Fibroblast of pulmonary artery (primary cell): ENCODE measurements at regions not wholly inside any gene's neighbourhood (a gene's known extent, or its start where the extent isn't known, plus 50 kb on each side); places are given as distances from the start of the nearest gene placed in this dataset.

ENCODE experiments used
- DNase-seq: peaks from one replicate; pipeline ENCODE4 v3.0.0-alpha.2; 2010; ENCODE audit warnings: low read depth
- H3K4me3 ChIP-seq: replicated peaks from 2 replicates; pipeline ENCODE4 v1.5.1; 2011; ENCODE audit warnings: low read depth, mild to moderate bottlenecking, control low read depth, low read length, moderate library complexity
- CTCF ChIP-seq: IDR thresholded peaks from 2 replicates; pipeline ENCODE4 v1.5.1; 2011; ENCODE audit warnings: mild to moderate bottlenecking, control low read depth, low read length, inconsistent platforms; ENCODE audit errors: missing control alignments

- peak; percentile 59 for DNase-seq
- H3K4me3 ChIP-seq: no peak overlapping the region
- no peak for TF ChIP-seq CTCF
Observed at GRCh38 chr14:31926652-31927347, 150.3 kb upstream of the ARHGAP5 start.

DNA sequence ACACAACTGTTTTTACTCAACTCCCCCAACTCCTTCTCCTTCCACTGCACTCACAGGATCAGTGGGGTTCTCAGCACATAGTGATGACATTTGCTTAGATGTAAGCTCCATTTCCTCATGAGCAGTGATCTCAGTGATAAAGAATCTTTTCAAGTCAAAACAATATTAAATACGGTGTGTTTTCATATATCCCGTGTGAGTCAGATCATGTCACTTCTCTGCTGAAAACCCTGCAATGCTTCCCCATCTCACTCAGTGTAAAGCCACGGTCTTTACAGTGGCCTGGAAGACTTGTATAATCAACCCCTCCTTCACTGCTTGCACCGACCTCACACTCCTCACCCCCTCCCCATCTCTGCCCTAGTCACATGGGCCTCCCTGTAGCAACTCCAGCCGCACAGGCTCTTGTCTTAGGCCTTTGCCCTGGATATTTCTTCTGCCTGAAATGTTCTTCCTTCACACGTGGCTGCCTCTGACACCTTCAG lies 149.7 kb upstream of the ARHGAP5 start:
- DNase-seq: peak; percentile 89
- H3K4me3 ChIP-seq: no peak overlapping the region
- TF ChIP-seq CTCF: no peak

GRCh38 chr14:31930070-31930469 lies 147.0 kb upstream of the ARHGAP5 start:
- H3K4me3 ChIP-seq: no peak overlapping the region
- no peak for DNase-seq
- TF ChIP-seq CTCF: no peak

DNA sequence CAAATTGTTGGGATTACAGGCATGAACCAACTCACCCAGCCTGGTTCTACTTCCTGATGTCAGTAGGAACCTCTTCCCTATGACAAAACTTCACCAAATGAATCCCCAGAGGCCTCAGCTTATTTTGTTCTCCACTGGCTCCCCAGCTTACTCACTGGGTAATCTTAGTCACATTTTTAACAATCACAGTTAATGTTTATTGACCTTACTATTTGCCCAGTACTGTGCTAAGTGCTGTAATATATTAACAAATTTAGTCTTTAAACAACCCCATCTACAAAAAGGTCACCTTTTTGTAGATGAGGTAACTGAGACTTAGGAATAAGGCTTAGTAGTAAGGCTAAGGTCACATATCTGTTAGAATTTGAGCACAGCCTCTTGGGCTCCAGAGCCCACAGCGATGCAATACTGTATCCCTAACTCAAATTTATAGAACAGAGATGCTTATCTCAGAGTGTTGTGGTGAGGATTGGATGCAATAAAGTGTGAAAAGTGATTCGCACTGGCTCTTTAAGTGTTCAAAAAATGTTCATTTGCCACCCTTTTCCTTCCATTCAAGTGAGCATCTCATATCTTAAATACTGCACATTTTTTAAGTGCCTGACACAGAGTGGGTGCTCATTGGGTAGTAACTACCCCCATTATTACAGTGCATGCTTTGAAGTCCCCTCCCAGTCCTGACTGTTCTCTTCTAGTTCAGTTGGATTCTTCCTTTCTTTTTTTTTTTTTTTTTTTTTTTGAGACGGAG lies 146.4 kb upstream of the ARHGAP5 start:
- H3K4me3 ChIP-seq: no peak overlapping the region
- no peak for TF ChIP-seq CTCF
- DNase-seq: peak; percentile 17

DNA sequence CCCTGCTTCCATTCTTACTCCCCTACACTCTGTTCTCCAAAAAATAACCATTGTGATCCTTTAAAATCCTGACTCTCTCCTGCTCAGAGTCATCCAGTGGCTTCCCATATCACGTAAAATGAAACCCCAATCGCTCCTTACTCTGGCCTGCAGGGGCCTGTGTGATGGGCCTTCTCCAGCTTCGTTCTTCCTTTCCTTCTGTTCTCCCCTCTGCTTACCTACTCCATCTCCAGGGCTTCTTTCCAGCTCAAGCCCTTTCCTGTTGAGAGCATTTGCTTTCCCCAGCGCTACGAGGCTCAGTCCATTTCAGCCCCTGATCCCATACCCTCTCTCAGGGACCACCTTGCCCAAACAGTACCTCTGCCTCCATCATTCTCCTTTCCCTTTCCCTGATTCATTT lies 144.4 kb upstream of the ARHGAP5 start:
- TF ChIP-seq CTCF: no peak
- H3K4me3 ChIP-seq: no peak overlapping the region
- DNase-seq: no peak

GRCh38 chr14:31933716-31934115 lies 143.4 kb upstream of the ARHGAP5 start:
- no peak for TF ChIP-seq CTCF

More at GRCh38 chr14:31933716-31934115, 143.4 kb upstream of the ARHGAP5 start:
- DNase-seq: peak; percentile 69
- H3K4me3 ChIP-seq: no peak overlapping the region
